ENCODE measurements at regions not wholly inside any gene's neighbourhood (a gene's known extent, or its start where the extent isn't known, plus 50 kb on each side); places are given as distances from the start of the nearest gene placed in this dataset.
"Not testable (repeated sequence)": the region's sequence is repeated elsewhere in the genome, so short reads cannot be mapped to it uniquely, and the experiment has no call there.

DNA sequence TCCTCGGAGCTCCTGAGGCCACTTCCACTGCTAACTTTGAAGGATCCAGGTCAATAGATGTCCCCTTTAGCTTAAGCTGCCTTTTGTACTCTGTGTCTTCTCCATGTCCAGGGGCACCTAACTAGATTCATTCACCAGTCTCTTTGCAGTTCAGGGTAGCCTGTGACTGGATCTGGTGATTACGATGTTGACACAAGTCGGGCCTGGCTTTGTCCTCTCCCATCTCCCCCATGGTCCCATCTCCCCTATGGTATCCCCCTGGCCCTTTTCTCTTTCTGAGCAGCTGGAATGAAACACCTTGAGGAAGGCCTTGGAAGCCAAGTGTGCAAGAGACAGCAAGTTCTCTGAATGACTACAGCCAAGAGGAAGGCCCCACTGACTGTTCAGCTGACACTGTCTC is 417.9 kb upstream of the SMIM21 start:
- no peak for DNase-seq (ENCODE audit: low spot score)

DNA sequence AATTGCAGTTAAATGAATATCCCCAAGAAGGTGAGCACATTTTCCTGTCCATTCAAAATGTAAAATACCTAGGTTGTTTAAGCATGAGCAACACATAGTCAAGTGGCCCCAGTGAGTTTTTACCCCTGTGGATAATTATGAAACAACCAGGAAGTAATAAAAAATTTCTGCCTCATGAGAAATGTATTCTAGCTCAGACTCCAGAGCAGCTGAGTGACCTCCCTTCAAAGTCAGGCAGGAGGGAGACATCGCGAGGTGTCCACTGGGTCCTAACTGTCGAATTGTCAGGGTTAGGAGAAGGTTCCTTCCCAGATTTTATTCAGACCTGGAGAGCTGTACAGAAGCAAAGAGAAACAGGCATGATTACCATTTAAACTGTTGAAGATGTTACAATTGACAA is 416.6 kb upstream of the SMIM21 start:
- DNase-seq (ENCODE audit: low spot score), result no peak

DNA sequence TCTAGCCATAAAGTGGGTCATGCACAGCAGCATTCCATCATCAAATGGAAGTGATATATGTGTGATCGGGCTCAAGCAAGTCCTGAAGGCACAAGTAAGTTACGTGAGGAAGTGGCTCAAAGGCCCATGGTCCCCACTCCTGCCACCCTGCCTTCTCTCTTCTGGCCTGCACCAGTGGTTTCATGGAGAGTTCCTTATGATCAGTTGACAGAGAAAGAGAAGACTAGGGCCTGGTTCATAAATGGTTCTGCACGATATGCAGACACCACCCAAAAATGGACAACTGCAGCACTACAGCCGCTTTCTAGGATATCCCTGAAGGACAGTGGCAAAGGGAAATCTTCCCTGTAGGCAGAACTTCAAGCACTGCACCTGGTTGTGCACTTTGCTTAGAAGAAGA is 412.6 kb upstream of the SMIM21 start:
- no peak for DNase-seq (ENCODE audit: low spot score)

DNA sequence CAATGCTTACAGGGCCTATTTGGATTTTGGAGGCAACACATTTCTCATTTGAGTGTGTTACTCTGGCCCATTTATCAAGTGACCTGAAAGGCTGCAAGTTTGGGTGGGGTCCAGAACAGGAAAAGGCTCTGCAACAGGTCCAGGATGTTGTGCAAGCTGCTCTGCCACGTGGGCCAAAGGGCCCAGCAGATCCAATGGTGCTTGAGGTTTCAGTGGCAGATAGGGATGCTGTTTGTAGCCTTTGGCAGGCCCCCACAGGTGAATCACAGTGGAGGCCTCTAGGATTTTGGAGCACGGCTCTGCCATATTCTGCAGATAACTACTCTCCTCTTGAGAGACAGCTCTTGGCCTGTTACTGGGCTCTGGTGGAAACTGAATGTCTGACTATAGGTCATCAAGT is 412.2 kb upstream of the SMIM21 start:
- not testable (repeated sequence) for DNase-seq (ENCODE audit: low spot score)

DNA sequence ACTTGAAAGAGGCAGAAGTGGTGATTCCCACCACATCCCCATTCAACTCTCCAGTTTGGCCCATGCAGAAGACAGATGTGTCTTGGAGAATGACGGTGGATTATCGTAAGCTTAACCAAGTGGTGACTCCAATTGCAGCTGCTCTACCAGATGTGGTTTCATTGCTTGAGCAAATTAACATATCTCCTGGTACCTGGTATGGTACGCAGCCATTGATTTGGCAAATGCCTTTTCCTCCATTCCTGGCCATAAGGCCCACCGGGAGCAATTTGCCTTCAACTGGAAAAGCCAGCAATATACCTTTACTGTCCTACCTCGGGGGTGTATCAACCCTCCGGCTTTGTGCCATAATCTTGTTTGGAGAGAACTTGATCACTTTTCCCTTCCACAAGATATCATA is 411.5 kb upstream of the SMIM21 start:
- DNase-seq (ENCODE audit: low spot score), result no peak

DNA sequence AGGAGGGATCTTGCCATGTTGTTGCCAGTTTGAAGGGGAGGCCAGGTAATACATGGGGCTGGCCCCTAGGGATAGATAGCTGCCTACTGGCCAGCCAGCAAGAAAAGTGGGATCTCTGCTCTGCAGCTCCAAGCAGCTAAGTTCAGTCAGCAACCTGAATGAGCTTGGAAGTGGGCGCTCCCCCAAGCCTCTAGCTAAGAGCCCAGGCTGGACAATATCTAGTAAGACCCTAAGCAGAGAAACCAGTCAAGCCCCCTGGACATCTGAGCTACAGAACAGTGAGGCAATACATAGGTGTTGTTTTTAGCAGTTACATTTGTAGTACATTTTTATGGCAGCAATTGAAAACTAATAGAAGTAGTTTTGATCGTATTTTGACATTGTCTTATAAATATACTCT is 409.8 kb upstream of the SMIM21 start:
- no peak for DNase-seq (ENCODE audit: low spot score)

DNA sequence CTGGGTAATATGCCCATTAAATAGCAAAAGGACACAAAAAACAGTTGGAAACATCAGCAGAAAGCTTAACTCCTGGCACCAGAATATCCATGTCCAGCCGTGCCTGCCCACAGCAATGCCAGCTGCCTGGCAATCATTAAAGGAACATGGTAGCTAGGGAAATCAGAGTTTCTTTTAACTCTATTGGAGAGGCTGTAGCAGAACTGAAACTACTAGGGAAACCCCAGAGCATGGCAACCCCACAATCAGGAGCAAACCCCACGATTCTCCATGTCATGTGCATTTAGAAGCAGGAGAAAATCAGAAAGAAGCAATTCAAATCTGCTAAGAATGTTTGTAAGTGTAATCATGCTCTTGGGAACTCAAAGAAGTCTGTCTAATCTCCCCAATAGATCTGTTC is 409.0 kb upstream of the SMIM21 start:
- DNase-seq (ENCODE audit: low spot score), result no peak

DNA sequence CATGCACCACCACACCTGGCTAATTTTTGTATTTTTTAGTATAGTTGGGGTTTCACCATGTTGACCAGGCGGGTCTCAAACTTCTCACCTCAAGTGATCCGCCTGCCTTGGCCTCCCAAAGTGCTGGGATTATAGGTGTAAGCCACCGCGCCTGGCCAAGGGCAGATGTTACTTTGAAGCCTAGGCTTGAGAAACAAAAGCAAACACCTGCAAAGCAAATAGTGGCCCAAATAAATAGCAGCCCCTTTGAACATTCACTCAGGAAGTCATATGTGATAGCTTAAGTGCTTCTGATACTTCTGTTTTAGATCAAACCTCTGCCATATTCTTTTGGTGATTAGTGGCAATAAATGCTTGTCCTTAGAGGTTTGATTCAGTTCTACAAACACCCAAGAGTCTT is 404.5 kb upstream of the SMIM21 start:
- DNase-seq (ENCODE audit: low spot score), result no peak

DNA sequence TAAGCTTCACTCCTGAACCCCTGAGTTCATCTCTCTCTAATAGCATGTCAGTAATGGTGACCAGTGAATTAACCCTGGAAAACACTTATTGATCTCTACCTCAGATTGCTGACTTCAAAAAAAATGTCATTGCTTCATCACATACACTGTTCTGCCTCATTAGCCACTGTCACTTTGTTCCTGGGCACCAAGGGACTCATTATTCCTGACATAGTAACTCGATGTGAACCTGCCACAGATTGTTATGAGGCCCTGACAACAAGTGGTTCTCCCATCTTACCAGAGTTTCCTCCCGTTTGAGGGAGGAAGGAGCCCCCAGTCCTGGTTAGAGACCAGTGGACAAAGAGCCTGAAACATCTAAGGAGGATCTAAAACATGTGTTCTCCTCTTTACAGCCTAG is 403.3 kb upstream of the SMIM21 start:
- DNase-seq (ENCODE audit: low spot score), result no peak

DNA sequence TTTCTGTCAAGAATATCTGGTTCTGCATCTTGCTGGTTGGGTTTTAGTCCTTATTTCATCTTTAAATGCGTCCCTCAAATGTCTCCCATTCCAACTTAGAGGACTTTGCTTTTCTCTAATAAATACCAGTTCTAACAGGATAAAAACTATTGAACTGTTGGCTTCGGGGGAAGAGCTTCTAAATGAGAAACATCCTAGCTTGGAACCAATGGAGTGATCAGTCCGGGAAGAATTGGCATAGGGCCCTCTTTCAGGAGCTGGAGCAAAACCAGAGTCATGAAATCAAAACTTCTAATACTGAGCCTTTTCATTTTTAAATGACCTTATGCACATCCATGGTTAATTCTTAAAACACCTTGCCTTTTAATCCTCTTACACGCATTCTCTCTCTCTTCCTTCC is 401.6 kb upstream of the SMIM21 start:
- DNase-seq (ENCODE audit: low spot score), result no peak

DNA sequence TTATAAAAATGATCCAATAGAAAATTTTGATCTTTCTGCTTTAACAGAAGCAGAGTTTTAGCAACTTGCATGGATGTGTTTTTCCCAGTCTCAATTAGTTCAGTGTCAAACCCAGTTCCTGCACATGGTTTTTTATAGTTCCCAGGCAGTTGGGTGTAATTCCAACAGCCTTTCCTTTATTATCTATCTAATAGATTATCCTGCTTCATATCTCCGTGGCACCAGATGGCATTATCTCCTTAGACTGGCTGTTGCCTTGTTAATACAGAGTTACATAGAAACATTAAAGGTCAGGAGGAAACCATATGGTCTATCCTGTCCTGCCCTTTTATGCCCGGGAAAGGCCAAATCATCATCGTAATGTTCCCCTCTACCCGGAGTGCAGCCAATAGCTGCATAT is 400.9 kb upstream of the SMIM21 start:
- no peak for DNase-seq (ENCODE audit: low spot score)

DNA sequence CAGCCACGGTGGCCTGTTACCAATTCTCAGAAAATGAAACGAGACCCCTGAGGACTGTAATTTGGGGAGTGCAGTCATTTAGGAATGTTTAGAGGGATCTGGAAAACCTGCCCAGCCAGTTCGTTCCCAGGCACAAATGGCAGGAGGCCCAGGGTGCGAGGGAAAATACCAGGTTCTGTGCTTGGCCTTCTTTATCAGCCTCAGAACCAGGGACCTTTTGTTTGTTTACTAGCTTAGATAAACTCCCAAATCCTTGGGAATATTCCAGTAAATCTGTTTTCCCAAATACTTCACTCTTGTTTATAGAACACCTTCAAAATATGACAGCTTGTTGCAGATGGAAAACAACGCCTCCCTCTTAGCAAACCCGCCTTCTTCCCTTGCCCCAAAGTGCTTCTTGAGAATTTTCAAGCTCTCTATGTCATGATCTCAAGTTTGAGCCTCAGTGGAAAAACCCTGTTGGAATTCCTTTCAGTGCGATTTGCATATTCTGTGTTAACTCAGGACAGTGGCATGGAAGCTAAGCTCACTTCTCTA is 400.3 kb upstream of the SMIM21 start:
- no peak for DNase-seq (ENCODE audit: low spot score)

DNA sequence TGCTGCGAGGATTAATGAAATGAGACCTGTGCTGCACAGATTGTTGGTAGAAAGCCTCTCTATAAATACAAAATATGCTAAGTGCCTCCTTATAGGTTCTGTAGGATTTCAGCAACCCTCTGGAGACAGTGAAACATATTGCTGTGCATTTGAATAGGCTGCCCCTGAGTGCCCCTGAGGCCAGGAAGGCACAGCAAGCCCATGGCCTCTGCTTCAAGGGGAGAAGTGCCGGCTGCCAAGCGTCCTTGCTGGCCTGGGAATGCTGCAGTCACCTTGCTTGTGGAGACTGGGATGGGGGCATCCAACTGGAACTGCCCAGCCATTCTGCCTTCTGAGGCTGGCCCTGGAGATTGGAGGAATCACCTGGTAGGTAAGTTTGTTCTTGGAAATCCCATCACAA is 397.2 kb upstream of the SMIM21 start:
- DNase-seq (ENCODE audit: low spot score), result no peak

DNA sequence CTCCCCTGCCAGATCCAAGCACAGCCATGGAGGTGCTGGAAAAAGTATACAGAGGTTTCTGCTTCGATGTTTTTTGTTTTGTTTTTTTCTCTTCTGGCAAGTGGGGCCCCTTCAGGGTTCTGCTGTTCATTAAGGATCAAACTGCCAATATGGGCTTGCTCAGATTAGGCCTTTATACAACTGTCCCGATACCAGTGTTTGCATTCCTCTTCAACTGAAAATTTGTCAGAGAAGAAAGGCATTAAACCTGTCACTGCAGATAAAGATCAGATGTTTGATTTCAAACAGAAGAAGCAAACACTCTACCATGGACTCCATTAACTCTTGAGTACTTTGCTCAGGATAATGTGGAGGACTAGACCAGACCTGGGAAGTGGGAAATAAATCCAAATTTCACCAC is 396.0 kb upstream of the SMIM21 start:
- DNase-seq (ENCODE audit: low spot score), result no peak

DNA sequence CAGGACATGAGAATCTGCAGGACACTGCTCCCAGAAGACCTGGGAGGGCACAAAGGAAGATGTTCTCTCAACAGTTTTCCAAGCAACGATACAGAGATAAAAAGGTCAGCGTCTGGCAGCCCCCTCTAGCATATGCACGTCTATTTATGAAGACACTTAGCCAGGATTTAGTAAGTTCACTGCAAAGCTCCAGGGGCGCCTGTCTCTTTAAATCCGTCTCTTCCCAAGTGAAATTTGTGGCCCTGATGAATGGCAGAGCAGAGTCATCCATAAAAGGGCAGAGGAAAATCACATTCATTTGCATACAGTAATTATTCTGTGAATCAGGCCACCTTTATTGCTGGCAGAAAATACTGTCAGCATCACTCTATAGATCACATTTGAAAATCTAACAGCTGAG is 390.9 kb upstream of the SMIM21 start:
- DNase-seq (ENCODE audit: low spot score), result no peak

DNA sequence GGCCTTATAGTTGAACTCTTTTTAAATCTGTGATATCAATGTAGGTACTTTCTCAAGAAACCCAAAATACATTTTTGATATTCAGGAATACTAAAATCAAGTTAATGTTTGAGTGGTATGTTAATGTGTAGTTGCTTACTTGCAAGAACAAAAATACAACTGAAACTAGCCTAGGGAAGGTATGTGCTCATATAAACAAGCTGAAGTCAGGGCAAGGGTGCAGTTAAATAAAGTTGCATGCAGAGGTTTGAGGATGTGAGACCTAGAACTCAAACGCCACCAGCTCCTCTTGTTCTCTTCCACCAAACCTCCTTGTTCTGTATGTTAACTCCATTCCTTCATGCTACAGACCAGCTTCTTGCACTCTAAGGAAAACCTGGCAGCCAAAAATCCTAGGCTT is 388.3 kb upstream of the SMIM21 start:
- no peak for DNase-seq (ENCODE audit: low spot score)

DNA sequence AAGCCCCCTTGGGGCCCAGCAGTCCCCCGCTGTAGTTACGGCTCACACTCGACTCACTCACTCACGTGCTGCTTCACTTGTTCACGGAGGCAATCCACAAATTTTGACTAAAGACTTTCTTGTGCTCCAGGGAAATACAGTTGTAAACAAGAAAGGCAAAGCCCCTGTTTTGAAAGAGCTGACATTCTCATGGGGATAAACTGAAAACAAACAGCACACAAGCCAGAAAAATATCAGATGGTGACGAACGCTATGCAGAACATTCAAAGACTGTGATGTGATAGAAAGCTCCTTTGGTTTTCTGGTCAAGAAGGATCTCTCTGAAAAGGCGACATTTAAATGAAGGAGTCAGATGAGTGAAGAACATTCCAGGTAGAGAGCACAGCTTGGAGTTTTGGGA is 385.3 kb upstream of the SMIM21 start:
- no peak for DNase-seq (ENCODE audit: low spot score)

DNA sequence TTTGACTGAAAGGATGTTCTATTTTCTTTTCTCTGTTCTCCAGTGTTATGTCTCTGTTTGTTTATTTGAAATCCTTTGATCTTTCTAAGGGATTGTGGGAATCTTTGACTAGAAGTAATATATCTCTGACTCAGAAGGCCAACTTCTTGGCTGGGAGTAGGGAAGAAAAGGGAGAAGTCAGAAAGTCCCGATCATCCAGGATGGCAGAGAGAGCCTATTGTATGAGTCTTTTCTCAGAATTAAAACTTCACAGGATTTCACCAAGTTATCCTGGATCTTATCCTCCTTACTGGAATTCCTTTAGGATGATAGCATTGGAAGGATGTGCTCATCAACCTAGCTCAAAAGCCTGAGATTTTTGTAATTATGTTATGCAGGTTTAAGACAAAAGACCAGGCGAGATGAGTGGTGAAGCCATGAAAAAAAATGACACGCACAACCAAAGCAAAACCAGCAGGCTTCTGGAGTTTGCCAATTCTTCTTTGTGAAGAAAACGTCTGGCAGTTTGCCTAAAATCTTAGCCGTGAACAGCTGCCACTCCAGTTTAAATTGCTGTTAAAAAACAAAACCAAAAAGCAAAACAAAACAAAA is 383.6 kb upstream of the SMIM21 start:
- no peak for DNase-seq (ENCODE audit: low spot score)

DNA sequence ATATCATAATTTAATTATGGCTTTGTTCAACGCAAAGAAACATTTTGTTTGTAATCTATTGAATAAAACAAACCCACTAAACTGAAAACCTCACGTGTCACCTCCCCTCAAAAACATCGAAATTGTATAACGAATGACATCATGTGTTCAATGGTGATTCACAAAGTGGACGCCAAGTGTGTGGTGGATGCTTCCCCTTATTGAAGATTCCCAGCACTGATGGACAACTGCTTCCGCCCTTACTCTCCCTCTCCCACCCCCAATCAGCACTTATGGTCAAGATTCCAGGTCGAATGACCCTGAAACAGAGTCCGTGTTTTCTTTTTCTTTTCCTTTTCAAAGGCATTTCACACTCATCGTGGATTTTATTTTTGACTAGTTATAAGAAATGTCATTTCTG is 383.0 kb upstream of the SMIM21 start:
- no peak for DNase-seq (ENCODE audit: low spot score)

DNA sequence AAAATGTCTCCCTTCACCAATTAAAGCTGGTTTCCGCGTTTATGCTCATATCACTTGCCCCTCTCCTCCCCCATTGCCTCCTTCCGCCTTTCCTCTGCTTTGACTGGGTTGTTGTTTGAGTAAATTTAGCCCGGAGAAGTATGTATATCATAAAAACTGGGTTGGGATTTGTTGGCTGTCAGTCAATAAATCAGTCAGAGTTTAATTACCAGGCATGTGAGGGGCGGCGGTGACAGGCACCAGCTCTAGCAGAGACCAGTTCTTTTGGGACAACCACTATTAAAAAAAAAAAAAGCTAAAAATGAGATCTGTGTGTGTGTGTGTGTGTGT is 382.4 kb upstream of the SMIM21 start:
- DNase-seq (ENCODE audit: low spot score), result no peak

DNA sequence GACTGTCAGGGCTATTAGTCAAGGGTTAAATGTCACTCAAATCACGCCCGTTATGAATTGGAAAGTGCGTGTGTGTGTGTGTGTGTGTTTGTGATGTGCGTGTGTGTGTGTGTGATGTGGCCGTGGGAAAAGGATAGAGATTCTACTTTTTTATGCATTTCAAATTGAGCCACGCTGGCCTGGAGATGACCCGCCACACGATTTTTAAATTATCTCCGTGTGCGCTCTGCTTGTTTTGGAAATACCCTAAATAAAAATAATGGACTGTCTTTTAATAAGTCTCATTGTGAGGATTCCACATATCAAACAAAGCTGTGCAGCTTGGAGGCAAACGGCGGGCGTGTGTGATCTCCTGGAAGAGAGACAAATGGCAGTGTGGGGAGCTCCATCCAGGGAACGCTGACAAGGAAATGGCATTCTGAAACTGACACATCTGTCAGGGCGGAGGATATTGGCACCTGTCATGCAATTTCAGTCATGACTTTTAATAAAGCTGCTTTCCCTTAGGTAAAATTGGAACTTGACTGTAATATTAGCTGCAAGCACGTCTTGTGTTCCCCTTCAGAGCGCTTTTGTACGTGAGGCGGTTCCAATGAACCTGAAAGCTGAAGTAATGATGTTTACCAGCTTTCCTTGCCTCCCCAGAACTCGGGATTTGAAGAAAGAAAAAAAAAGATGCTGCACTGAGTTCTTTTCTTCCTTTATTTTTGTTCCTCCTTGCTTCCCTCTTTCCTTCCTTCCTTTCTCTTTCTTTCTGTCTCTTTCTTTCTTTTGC is 381.8 kb upstream of the SMIM21 start:
- DNase-seq (ENCODE audit: low spot score), result no peak

DNA sequence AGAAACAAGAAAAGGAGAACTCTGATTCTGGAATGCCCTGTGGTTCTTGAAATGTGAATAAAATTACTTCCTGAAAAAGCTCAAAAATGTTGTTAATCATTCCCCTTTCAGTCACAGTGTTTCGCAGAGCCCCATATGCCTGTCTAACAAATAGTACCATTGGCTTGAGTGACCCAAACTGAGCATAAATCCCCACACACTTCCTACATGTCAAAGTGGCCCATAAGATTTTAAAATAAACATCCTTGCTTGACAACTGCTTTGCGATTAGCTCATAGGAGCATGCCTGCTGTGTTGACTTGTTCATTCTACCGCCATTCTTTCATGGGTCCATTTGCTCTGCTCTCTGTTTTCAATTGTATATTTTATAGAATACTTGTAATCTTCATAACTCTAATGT is 377.8 kb upstream of the SMIM21 start:
- DNase-seq (ENCODE audit: low spot score), result no peak

DNA sequence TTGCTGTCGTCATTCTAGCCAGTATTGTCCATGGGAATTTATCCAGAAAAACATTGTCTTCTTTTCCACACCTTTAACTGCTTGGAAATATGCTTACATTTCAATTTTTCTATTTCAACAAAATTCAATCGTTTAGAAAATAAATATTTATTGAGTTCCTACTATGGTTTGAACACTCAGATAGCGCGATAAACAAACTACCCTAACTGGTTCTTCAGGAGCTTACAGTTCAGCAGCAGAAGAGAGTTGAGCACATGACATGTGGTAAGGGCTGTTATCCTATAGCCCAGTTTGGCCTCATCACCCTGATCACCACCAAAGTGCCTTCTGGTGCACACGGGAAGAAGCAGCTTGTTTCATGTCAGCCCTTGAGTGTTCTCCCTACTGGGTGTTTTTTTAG is 375.2 kb upstream of the SMIM21 start:
- DNase-seq (ENCODE audit: low spot score), result no peak

DNA sequence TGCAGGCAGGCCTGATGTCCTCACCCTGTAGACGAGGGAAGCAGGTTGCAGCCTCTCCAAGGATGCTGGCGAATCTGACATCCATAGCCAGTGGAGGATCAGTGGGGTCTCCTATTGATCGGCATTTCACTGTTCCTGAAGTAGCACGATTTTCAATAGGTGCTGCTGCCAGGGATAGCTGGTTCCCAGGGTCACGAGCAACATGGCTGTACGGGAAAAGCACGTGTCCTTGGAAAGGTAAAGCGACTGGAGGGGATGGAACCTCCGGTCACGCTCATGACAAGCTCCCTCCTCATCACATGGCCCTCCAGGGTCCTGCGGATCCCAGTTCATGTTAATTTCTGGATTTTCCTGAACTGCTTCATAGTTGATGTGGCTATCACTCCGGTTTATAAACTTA is 373.7 kb upstream of the SMIM21 start:
- DNase-seq (ENCODE audit: low spot score), result no peak

All from activated CD4-positive, alpha-beta T cell treated with anti-CD3 and anti-CD28 coated beads, Interleukin-2, Interleukin-4, amounts not matched to agents 100 ng/mL and 50 ng/mL, durations not matched to agents 16 hours and 8 hours (primary cell).